Stimulated activated CD8-positive, alpha-beta memory T cell treated with anti-CD3 and anti-CD28 coated beads, Interleukin-12 subunit alpha, Interleukin-12 subunit beta, amount 100 ng/mL, for 4 hours (primary cell): ENCODE measurements at regions not wholly inside any gene's neighbourhood (a gene's known extent, or its start where the extent isn't known, plus 50 kb on each side); places are given as distances from the start of the nearest gene placed in this dataset.

Source experiments
- DNase-seq: peaks from one replicate; pipeline ENCODE4 v3.0.0-alpha.2; 2020; ENCODE audit warnings: low read depth

GRCh38 chr5:110031402-110032140 lies 341.8 kb downstream of the MAN2A1 start:
- no peak for DNase-seq

- DNase-seq: no peak
These were observed 342.6 kb downstream of the MAN2A1 start for GRCh38 chr5:110032376-110032775.

- no peak for DNase-seq
These were observed 344.4 kb downstream of the MAN2A1 start for GRCh38 chr5:110034056-110034600.

- no peak for DNase-seq
These were observed 348.7 kb downstream of the MAN2A1 start for GRCh38 chr5:110038297-110038997.

GRCh38 chr5:110040178-110040577 lies 350.5 kb downstream of the MAN2A1 start:
- no peak for DNase-seq

- no peak for DNase-seq
These were observed 353.3 kb downstream of the MAN2A1 start for GRCh38 chr5:110043025-110043424.

GRCh38 chr5:110045158-110045557 lies 355.4 kb downstream of the MAN2A1 start:
- no peak for DNase-seq

- DNase-seq: no peak
These were observed 358.8 kb downstream of the MAN2A1 start for GRCh38 chr5:110048491-110048890.

GRCh38 chr5:110049816-110050215 lies 360.1 kb downstream of the MAN2A1 start:
- DNase-seq: no peak

GRCh38 chr5:110050640-110051345 lies 361.1 kb downstream of the MAN2A1 start:
- DNase-seq: no peak

- no peak for DNase-seq
These were observed 363.5 kb downstream of the MAN2A1 start for GRCh38 chr5:110053205-110053604.

GRCh38 chr5:110053824-110054223 lies 364.1 kb downstream of the MAN2A1 start:
- DNase-seq: no peak

- DNase-seq: peak; percentile 8
These were observed 364.5 kb downstream of the MAN2A1 start for GRCh38 chr5:110054240-110054639.

GRCh38 chr5:110055302-110055701 lies 365.6 kb downstream of the MAN2A1 start:
- DNase-seq: no peak

- no peak for DNase-seq
These were observed 366.9 kb downstream of the MAN2A1 start for GRCh38 chr5:110056580-110057114.

- no peak for DNase-seq
These were observed 368.4 kb downstream of the MAN2A1 start for GRCh38 chr5:110058175-110058574.

- no peak for DNase-seq
These were observed 372.5 kb downstream of the MAN2A1 start for GRCh38 chr5:110062246-110062645.

- DNase-seq: no peak
These were observed 374.2 kb downstream of the MAN2A1 start for GRCh38 chr5:110063640-110064602.

GRCh38 chr5:110064603-110065268 lies 375.0 kb downstream of the MAN2A1 start:
- no peak for DNase-seq

- DNase-seq: no peak
These were observed 381.1 kb downstream of the MAN2A1 start for GRCh38 chr5:110070836-110071235.

GRCh38 chr5:110072651-110073050 lies 382.9 kb downstream of the MAN2A1 start:
- no peak for DNase-seq
